GM18868 (cell line): ENCODE measurements at regions not wholly inside any gene's neighbourhood (a gene's known extent, or its start where the extent isn't known, plus 50 kb on each side); places are given as distances from the start of the nearest gene placed in this dataset.
"Not testable (repeated sequence)": the region's sequence is repeated elsewhere in the genome, so short reads cannot be mapped to it uniquely, and the experiment has no call there.

Source experiments
- ATAC-seq: cut with Tn5 transposase; IDR thresholded peaks from one replicate; pipeline ENCODE4 v1.9.1; 2021; ENCODE audit warnings: mild to moderate bottlenecking, moderate library complexity; ENCODE audit not compliant: unreplicated experiment

DNA sequence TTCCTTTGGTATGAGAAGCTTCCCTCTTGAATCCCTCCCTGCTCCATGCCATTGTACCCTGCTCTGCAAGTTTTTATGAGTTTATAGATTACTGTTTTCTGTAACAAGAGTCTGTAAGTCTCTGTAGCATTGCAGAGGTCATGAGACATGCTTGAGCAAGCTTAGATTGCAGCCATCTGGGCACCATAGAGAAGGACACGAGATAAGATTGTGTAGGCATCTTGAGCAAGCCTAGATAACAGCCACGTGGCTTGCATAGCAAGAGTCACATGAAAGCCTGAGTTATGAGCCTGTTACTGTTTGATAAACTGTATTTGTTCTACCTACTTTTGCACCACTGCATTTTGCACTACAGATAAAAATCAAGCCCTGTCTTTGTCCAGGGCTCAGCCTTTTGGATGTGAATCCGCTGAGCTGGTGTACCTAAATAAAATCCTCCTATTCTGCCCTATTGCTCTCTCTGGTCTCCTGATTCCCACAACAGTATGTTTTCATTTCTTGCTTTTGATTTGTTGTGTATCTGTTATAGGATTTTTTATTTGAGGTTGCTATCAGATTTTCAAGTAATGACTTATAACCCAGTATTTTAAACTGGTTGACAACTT lies 127.4 kb upstream of the ANKRD50 start:
- no peak for ATAC-seq

DNA sequence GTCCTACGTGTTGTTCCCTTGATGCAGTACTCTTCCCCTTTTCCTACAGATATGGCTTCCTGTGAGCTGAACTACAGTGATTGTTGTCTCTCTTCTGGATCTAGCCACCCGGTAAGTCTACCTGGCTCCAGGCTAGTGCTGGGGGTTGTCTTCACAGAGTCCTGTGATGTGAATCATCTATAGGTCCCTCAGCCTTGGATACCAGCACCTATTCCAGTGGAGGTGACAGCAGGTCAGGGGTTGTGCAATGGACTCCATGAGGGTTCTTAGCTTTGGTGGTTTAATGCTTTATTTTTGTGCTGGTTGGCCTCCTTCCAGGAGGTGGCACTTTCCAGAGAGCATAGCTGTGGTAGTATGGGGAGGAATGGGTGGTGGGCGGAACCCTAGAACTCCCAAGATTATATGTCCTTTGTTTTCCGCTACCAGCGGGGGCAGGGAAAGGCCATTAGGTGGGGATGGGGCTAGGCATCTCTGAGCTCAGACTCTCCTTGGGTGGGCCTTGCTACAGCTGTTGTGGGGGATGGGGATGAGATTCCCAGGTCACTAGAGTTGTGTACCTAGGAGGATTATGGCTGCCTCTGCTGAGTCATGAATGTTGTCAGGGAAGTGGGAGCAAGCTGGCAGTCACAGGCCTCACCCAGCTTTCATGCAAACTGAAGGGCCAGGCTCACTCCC lies 121.4 kb upstream of the ANKRD50 start:
- ATAC-seq, result no peak

DNA sequence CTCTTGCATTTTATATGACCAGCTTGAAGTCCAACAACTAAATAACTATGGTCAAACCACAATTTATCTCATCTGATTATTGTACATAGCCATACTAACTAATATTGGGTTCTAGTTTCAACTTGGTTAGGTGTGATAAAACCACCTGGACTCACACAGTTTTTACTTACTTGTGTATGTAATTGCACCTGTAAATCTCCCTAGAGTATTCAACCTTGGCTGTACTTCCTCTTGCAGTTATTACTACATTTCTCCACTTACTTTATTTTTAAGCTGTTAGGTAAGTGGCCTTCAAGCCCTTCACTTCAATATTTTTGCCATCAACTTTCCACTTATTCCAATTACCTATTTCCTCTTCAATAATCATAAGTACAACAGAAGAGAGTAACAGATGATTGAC lies 115.8 kb upstream of the ANKRD50 start:
- no peak for ATAC-seq

DNA sequence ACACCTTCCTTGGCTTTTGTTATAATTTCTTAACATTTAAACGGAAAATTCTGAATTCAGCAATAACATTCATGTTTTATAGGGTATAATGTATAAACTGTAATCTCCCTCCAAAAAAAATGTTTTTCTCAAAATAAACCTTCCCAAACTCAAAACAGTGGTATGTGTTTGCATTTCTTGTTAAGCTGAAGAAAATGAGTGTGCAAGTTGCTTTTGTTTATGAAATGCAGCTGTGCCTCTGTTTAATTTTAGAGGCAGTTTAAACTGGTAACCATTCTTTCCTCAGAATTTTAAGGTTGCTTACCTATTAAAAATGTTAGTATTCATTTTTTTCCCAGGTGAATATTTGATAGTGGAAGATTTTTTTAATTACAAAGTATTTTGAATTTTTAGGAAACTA lies 105.0 kb upstream of the ANKRD50 start:
- ATAC-seq, result no peak

DNA sequence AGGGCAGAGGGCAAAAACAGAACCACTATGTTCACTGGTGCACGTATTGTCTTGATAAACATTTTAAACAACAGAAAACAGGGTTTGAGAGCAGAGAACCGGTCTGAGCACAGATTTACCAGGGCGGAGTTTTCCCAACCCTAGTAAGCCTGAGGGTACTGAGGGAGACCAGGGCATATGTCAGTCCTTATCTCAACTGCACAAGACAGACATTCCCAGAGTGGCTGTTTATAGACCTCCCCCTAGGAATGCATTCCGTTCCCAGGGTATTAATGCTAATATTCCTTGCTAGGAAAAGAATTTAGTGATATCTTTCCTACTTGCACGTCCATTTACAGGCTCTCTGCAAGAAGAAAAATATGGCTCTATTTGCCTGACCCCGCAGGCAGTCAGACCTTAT lies 99.7 kb upstream of the ANKRD50 start:
- not testable (repeated sequence) for ATAC-seq

DNA sequence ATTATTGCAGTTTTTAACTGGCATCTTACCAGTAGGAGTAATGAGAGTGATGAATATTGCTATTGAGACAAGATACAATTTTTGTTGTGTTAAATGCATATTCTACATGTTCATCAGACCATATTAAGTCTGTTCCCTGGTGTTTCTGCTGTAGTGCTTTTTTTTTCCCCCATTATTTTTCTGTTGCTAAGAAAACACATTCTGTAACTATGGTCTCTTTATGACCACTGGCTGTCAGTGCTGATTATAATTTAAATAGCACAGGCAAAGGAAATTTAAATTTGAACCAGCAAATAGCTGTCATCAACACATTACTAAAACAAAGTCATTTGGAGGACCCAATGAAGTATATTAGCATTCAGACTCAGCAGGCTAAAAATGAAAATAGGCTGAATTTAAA lies 98.3 kb upstream of the ANKRD50 start:
- ATAC-seq, result no peak

DNA sequence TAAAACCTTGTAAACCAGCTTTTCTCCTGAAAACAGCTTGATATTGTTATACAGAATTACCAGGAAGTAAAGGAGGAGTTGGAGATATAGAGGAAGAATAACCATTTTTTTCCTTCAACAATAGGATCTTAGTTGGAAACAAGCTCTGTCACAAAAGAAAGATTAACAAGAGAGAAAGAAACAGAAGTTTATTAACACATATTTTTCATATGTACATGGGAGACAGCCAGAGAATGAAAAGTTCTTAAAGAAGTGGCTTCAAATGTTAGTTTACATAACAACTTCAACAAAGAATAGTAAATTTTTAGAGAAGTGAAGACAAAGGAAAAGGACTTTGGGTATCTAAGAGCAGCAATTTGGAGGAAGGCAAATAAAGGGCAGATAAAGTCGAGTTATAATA lies 94.9 kb upstream of the ANKRD50 start:
- no peak for ATAC-seq

DNA sequence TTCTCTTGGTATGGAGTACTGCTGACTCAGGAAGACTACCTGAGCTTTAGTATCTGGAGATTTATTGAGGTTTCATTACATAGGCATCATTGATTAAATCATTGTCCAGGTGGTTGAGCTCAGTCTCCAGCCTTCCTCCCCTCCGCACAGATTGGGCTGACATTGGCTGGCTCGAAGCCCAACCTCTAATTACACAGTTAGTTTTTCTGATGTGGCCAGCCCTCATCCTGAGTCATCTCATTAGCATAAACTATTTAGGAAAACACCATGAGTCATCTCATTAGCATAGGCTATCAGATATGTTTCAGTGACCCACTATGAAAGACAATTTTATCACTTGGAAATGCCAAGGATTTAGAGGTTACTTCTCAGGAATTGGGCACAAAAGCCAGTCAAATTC lies 93.9 kb upstream of the ANKRD50 start:
- ATAC-seq, result no peak

DNA sequence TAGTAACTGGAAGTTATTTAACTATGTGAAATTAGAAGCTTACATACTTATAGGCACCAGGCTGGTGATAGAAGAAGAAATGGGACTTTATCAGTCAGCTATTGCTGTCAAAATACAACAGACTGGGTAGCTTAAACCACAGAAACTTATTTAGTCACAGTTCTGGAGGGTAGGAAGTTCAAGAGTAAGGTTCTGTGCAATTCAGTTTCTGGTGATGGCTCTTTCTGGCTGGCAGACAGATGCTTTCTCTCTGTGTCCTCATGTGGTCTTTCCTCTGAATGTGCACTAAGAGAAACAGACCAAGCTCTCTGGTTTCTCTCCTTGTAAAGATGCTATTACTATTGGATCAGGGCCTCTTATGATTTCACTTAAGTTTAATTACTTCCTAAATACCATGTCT lies 92.1 kb upstream of the ANKRD50 start:
- ATAC-seq, result peak; percentile 62

DNA sequence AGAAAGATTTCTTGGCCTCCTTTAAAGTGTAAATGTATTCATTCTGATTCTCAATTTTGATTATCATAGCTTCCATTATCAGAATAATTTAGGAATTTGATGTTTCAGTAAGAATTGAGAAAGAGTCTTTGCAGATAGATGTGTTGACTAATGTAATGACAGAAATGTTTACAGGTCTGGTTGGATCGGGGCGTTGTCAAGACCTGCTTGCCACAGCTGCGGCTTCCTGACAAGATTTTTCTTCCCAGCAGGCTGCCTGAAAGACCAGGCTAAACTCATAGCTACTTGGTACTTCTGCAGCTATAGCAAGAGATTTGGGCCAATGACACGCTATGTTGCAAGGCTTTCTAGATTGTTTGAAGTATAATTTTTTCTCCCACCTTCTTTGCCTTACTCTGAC lies 91.5 kb upstream of the ANKRD50 start:
- ATAC-seq, result no peak

DNA sequence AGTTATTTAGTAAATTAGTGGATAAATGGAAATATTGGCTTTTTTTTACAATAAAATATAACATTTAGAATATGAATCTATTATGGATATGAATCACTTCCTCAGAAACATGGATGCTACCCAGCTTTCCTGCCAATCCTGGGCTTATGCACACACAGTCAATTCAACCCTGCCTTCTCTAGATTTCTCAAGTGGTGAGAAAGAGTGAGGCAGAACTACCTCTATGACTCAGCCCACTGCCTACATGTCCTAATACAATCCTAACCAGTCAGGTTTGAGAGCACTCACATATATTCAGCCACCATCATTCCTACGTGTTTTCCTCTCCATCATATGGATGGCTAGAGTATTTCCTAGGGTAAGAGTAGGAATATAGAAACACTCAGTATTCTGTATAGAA lies 91.1 kb upstream of the ANKRD50 start:
- peak; percentile 60 for ATAC-seq

DNA sequence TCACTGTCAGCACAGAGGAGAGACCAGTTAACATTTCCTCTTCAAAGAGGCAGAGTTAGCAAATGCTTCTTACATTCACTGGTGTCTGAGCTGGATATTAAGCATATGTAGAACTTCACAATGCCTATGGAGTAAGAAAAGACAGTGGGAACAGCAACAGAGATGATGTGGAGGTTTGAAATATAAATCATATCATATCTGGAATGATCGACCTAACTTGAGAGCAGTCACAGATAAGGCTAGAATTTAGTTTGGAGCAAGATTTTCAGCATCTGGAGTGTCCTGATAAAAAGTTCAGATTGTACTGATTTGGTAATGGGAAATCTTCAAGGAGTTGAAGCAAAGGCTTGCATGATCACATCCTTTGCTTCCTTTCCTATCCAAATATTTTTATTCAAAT lies 90.5 kb upstream of the ANKRD50 start:
- no peak for ATAC-seq

DNA sequence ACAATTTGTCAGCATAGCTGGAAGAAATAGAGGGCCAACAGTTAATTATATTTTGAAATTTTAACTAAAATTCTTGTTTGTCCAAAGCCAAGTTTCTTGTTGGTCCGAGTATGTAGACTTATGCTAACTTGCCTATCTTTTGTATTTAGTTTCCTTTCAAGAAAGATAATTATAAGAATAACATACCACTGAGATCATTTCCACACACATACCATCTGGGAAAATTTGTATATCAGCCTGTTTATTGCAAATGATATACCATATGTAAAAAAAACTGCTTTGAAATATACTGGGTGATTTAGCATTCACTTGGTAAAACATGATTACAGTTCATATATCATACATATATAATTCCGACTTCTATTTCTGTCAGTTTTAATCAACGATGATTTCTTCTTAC lies 84.7 kb upstream of the ANKRD50 start:
- no peak for ATAC-seq

DNA sequence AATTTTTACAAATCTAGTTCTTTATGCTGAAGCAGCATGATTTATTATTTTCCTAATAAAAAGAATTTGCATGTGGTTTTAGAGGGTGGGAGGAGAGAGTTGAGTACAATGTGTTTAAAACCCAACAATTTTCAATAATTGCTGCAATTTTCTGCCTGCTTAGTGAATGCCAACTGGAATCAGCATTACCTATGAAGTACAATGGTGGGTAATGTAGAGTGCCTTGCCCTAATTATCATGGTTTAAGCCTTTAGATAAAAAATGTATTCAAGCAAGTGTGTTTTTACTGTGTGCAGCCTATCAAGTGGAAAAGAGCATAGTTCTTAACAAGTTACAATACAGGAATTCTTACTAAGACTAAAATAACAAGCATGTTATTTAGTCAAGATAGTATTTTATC lies 77.9 kb upstream of the ANKRD50 start:
- no peak for ATAC-seq

DNA sequence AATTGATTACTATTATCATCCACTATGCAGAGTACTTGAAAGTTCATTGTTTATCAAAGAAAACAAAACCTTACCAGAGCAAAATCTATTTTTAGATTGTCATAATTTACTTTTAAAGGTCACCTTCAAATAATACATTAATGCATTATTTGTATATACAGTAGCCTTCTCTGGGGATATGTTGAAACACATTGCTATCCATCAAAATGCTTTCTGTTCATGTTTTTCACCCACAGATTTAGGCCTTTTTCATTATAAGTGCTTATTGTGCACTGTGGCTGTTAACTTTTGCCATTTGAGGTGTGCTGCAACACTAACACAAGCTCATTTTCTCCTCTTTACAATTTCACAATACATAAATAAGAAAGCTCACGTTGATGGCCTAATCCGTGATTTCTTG lies 74.1 kb upstream of the ANKRD50 start:
- no peak for ATAC-seq

DNA sequence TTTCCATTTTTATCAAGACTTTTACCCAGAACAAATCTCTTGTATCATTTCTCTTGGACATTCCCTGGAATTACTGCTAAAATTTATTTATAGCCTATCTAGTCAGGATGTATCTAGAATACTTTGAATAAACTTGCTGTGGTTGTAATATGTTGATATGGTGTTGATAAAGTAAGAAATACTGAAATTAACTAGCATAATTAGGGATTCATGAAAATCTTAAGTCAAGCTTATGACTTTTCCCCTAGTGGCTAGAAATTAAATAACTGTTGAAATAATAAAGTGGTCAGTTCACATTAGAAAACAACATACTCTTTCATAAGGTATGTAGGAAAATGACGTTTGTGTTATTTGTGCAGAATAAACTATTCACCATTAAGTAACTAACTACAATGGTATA lies 73.1 kb upstream of the ANKRD50 start:
- ATAC-seq, result no peak

DNA sequence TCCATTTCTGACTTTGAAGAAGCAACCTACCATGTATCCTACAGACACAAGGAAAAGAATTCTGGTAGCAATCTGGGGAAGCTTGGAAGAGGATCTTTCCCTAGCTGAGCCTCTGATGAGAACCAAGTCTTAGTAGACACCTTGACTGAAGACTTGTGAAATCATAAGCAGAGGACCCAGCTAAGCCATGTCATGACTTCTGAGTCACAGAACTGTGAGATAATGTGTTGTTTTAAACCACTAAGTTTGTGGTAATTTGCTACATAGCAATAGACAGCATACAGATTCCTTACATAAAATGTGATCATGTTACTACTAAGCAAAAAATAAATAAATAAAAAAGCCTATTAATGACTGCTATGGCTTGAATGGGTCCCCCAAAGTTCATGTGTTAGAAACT lies 71.3 kb upstream of the ANKRD50 start:
- ATAC-seq, result no peak

DNA sequence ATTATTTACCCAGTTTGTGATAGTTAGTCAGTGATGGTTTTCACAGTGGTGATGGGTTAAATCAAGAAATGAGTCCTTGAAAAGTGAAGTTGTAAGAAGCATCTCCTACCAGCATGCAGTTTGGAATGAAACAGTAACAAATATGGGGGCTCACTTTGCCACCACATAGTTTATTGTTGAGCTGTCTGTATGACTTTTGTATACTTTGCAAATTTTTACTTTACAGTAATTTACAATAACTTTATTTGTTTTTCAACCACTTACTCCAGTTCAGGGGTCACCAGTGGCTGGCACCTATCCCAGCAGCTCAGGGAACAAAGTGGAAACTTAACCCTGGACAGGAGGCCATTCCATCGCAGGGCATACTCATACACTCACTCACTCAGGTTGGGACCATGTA lies 64.5 kb upstream of the ANKRD50 start:
- no peak for ATAC-seq

DNA sequence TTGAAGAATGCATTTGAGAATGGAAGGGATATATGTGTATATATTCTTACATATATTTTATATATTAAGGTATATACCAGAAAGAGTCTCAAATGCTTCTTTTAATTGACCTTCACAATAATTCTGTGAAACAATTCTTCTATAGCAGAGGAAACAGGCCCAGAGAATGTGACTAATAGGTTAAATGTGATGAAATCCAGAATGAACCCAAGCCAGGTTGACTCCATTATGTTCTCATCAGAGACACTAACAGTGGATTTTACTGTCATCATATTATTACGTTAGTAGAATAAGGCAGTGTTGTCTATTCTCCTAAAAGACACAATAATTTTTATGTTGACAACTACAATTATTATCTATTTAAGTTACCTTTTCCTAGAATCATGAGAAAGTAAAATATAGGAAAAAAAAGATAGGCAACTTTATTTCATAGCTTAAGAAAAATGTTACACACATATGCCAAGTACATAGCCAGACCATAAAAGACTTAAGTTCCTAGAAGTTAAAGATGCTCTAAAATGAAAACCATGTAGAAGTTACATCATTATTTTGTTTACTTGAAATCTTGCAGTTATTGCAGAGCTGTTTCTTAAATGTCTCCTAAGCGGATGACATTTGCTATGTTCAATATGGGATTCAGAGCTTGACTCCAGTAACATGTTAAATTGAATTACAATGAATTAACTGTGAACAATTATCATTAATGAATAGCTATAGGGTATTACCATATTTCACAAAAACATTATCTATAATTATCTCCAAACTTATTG lies 56.2 kb upstream of the ANKRD50 start:
- no peak for ATAC-seq

DNA sequence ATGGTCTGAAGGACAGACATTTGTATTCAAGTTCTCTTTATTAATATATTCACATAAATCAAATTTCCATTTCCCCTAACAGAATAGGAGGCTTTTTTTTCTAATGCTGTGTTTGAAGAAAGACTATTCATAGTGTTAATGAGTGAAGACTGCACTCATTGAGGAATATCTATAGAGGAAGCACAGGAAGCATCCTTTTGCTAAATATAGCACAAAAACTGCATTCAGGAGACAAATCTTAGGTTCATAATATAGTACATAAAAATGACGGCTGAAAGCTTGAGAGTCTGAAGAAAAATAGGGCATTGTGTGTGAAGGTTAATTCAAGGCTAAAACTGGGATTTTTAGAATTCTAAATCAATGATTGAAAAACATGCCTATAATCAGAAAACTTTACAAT lies 50.4 kb upstream of the ANKRD50 start:
- no peak for ATAC-seq
